ENCODE measurements at regions not wholly inside any gene's neighbourhood (a gene's known extent, or its start where the extent isn't known, plus 50 kb on each side); places are given as distances from the start of the nearest gene placed in this dataset.

GRCh38 chr13:44293908-44294735 lies 79.5 kb upstream of the SERP2 start:
- DNase-seq (ENCODE audit: low read depth), result no peak
- no peak for TF ChIP-seq CTCF (IDR thresholded peaks at IDR 0.05; ENCODE audit: insufficient read depth, low read depth, low read length, missing control alignments)
- no peak overlapping the region for H3K4me3 ChIP-seq (ENCODE audit: low read depth, low read length)

GRCh38 chr13:44294876-44295275 lies 78.7 kb upstream of the SERP2 start:
- H3K4me3 ChIP-seq (ENCODE audit: low read depth, low read length), result no peak overlapping the region
- DNase-seq (ENCODE audit: low read depth), result no peak
- TF ChIP-seq CTCF (IDR thresholded peaks at IDR 0.05; ENCODE audit: insufficient read depth, low read depth, low read length, missing control alignments), result no peak

- no peak for DNase-seq (ENCODE audit: low read depth)
- no peak for TF ChIP-seq CTCF (IDR thresholded peaks at IDR 0.05; ENCODE audit: insufficient read depth, low read depth, low read length, missing control alignments)
These were observed 76.8 kb upstream of the SERP2 start for GRCh38 chr13:44296856-44297255.

GRCh38 chr13:44298314-44298713 lies 75.3 kb upstream of the SERP2 start:
- no peak overlapping the region for H3K4me3 ChIP-seq (ENCODE audit: low read depth, low read length)
- DNase-seq (ENCODE audit: low read depth), result no peak
- no peak for TF ChIP-seq CTCF (IDR thresholded peaks at IDR 0.05; ENCODE audit: insufficient read depth, low read depth, low read length, missing control alignments)

More at GRCh38 chr13:44296856-44297255, 76.8 kb upstream of the SERP2 start:
- H3K4me3 ChIP-seq (ENCODE audit: low read depth, low read length), result no peak overlapping the region

GRCh38 chr13:44299152-44299943 lies 74.3 kb upstream of the SERP2 start:
- no peak for TF ChIP-seq CTCF (IDR thresholded peaks at IDR 0.05; ENCODE audit: insufficient read depth, low read depth, low read length, missing control alignments)
- H3K4me3 ChIP-seq (ENCODE audit: low read depth, low read length), result no peak overlapping the region
- DNase-seq (ENCODE audit: low read depth), result no peak

GRCh38 chr13:44300895-44301638 lies 72.6 kb upstream of the SERP2 start:
- DNase-seq (ENCODE audit: low read depth), result peak; percentile 82
- no peak overlapping the region for H3K4me3 ChIP-seq (ENCODE audit: low read depth, low read length)
- no peak for TF ChIP-seq CTCF (IDR thresholded peaks at IDR 0.05; ENCODE audit: insufficient read depth, low read depth, low read length, missing control alignments)

All from GM12865 (cell line).